ENCODE measurements at regions not wholly inside any gene's neighbourhood (a gene's known extent, or its start where the extent isn't known, plus 50 kb on each side); places are given as distances from the start of the nearest gene placed in this dataset.

- intact Hi-C loops (cut with DNase I; ENCODE audit: low total_unique reads) = no loop called here
- Histone ChIP-seq H3K36me3 (no peaks in the 10 kb centered on the region), H3K4me1 (no peaks in the 10 kb centered on the region), H3K4me3 (no peak overlapping the region), H3K27me3 (replicated peaks in 1 of 7) (no peaks in the 10 kb centered on the region), H3K27ac (no peak overlapping the region), H3K9me3 (no peaks in the 10 kb centered on the region)
- TF ChIP-seq POLR2A (IDR thresholded peaks at IDR 0.05) (no peak), CTCF (IDR thresholded peaks at IDR 0.05 in 8 of 11, conservative IDR thresholded peaks at IDR 0.05 in 3 of 11) (no peak), POLR2AphosphoS5 (IDR thresholded peaks at IDR 0.05) (no peak)
- 83 to 96% (median 88%) methylated on average over 1 of the region's 1 CpG for WGBS, 5 donors
- no peak for DNase-seq
These were observed 151.2 kb upstream of the MMADHC start for GRCh38 chr2:149738767-149739166.

GRCh38 chr2:149737896-149738295 is 150.3 kb upstream of the MMADHC start:
- TF ChIP-seq POLR2A (IDR thresholded peaks at IDR 0.05) (no peak), POLR2AphosphoS5 (IDR thresholded peaks at IDR 0.05) (no peak), CTCF (IDR thresholded peaks at IDR 0.05 in 8 of 11, conservative IDR thresholded peaks at IDR 0.05 in 3 of 11) (no peak)
- Histone ChIP-seq H3K4me3 (no peak overlapping the region), H3K9me3 (no peaks in the 10 kb centered on the region), H3K36me3 (no peaks in the 10 kb centered on the region), H3K4me1 (no peaks in the 10 kb centered on the region), H3K27ac (no peak overlapping the region), H3K27me3 (replicated peaks in 1 of 7) (no peaks in the 10 kb centered on the region)
- intact Hi-C loops (cut with DNase I; ENCODE audit: low total_unique reads) = no loop called here
- 92 to 96% (median 94%) methylated on average over 2 of the region's 2 CpGs for WGBS, 5 donors
- no peak for DNase-seq

GRCh38 chr2:149735237-149735958 is 147.8 kb upstream of the MMADHC start:
- no peak for DNase-seq
- WGBS, 5 donors = 62 to 75% (median 72%) methylated on average over 4 of the region's 4 CpGs
- no peak for TF ChIP-seq CTCF (IDR thresholded peaks at IDR 0.05 in 8 of 11, conservative IDR thresholded peaks at IDR 0.05 in 3 of 11)
- no peak for TF ChIP-seq POLR2A (IDR thresholded peaks at IDR 0.05)
- Histone ChIP-seq H3K4me3 (no peak overlapping the region), H3K4me1 (no peaks in the 10 kb centered on the region), H3K27ac (peak overlapping the region in 1 of 8 donors; percentile 6), H3K36me3 (no peaks in the 10 kb centered on the region), H3K9me3 (no peaks in the 10 kb centered on the region), H3K27me3 (replicated peaks in 1 of 7) (no peaks in the 10 kb centered on the region)
- intact Hi-C loops (cut with DNase I; ENCODE audit: low total_unique reads) = no loop called here

- intact Hi-C loops (cut with DNase I; ENCODE audit: low total_unique reads) = no loop called here
- H3K4me1 ChIP-seq = no peaks in the 10 kb centered on the region
- 37 to 49% (median 43%) methylated on average over 3 of the region's 3 CpGs for WGBS, 5 donors
- DNase-seq = no peak
- no peaks in the 10 kb centered on the region for H3K27me3 ChIP-seq (replicated peaks in 1 of 7)
- TF ChIP-seq POLR2AphosphoS5 (IDR thresholded peaks at IDR 0.05) = no peak
- no peak for TF ChIP-seq POLR2A (IDR thresholded peaks at IDR 0.05)
- no peak for TF ChIP-seq CTCF (IDR thresholded peaks at IDR 0.05 in 8 of 11, conservative IDR thresholded peaks at IDR 0.05 in 3 of 11)
- H3K4me3 ChIP-seq = no peak overlapping the region
- peak overlapping the region in 2 of 8 donors; percentile 17 to 18 for H3K27ac ChIP-seq
- H3K9me3 ChIP-seq = no peaks in the 10 kb centered on the region
- H3K36me3 ChIP-seq = no peaks in the 10 kb centered on the region
These were observed 146.5 kb upstream of the MMADHC start for GRCh38 chr2:149733936-149734685.

Measured in spleen (tissue), 11 donors.